ENCODE measurements at regions not wholly inside any gene's neighbourhood (a gene's known extent, or its start where the extent isn't known, plus 50 kb on each side); places are given as distances from the start of the nearest gene placed in this dataset.

GRCh38 chr5:159469496-159470372, 139.4 kb upstream of the IL12B start:
- TF ChIP-seq, protein P1, sequence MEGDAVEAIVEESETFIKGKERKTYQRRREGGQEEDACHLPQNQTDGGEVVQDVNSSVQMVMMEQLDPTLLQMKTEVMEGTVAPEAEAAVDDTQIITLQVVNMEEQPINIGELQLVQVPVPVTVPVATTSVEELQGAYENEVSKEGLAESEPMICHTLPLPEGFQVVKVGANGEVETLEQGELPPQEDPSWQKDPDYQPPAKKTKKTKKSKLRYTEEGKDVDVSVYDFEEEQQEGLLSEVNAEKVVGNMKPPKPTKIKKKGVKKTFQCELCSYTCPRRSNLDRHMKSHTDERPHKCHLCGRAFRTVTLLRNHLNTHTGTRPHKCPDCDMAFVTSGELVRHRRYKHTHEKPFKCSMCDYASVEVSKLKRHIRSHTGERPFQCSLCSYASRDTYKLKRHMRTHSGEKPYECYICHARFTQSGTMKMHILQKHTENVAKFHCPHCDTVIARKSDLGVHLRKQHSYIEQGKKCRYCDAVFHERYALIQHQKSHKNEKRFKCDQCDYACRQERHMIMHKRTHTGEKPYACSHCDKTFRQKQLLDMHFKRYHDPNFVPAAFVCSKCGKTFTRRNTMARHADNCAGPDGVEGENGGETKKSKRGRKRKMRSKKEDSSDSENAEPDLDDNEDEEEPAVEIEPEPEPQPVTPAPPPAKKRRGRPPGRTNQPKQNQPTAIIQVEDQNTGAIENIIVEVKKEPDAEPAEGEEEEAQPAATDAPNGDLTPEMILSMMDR (IDR thresholded peaks at IDR 0.05; ENCODE audit: low read depth, low read length, missing input control), result no peak
- TF ChIP-seq, protein P2, sequence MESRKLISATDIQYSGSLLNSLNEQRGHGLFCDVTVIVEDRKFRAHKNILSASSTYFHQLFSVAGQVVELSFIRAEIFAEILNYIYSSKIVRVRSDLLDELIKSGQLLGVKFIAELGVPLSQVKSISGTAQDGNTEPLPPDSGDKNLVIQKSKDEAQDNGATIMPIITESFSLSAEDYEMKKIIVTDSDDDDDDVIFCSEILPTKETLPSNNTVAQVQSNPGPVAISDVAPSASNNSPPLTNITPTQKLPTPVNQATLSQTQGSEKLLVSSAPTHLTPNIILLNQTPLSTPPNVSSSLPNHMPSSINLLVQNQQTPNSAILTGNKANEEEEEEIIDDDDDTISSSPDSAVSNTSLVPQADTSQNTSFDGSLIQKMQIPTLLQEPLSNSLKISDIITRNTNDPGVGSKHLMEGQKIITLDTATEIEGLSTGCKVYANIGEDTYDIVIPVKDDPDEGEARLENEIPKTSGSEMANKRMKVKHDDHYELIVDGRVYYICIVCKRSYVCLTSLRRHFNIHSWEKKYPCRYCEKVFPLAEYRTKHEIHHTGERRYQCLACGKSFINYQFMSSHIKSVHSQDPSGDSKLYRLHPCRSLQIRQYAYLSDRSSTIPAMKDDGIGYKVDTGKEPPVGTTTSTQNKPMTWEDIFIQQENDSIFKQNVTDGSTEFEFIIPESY (IDR thresholded peaks at IDR 0.05), result no peak
- TF ChIP-seq, protein P3, sequence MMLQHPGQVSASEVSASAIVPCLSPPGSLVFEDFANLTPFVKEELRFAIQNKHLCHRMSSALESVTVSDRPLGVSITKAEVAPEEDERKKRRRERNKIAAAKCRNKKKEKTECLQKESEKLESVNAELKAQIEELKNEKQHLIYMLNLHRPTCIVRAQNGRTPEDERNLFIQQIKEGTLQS (IDR thresholded peaks at IDR 0.05), result no peak
- TF ChIP-seq SP1 (IDR thresholded peaks at IDR 0.05), result no peak
- no peak for TF ChIP-seq TAF1 (conservative IDR thresholded peaks at IDR 0.05)
- TF ChIP-seq RAD21 (IDR thresholded peaks at IDR 0.05), result no peak
